Fibroblast of lung (primary cell): ENCODE measurements at regions not wholly inside any gene's neighbourhood (a gene's known extent, or its start where the extent isn't known, plus 50 kb on each side); places are given as distances from the start of the nearest gene placed in this dataset.
"Not testable (repeated sequence)": the region's sequence is repeated elsewhere in the genome, so short reads cannot be mapped to it uniquely, and the experiment has no call there.

Source experiments
- DNase-seq, 2 donors: peaks; one replicate each; pipeline versions ENCODE4 v3.0.0 to v3.0.0-alpha.2; 2010; ENCODE audit warnings: low read depth in 2 of 2
- H2AFZ ChIP-seq: 2 replicates; pipeline ENCODE4 v1.5.1; 2012; ENCODE audit warnings: low read length, control low read depth, inconsistent platforms
- H3K27ac ChIP-seq: 2 replicates; pipeline ENCODE4 v1.5.1; 2011; ENCODE audit warnings: low read length, control low read depth; ENCODE audit not compliant: insufficient read depth
- H3K27me3 ChIP-seq: 2 replicates; pipeline ENCODE4 v1.5.1; 2011; ENCODE audit warnings: mild to moderate bottlenecking, low read length; ENCODE audit not compliant: control insufficient read depth, insufficient read depth
- H3K36me3 ChIP-seq: 2 replicates; pipeline ENCODE4 v1.5.1; 2011; ENCODE audit warnings: low read length; ENCODE audit not compliant: control insufficient read depth, insufficient read depth
- H3K4me1 ChIP-seq: 2 replicates; pipeline ENCODE4 v1.5.1; 2011; ENCODE audit warnings: low read length; ENCODE audit not compliant: control insufficient read depth, insufficient read depth; ENCODE audit errors: extremely low read depth
- H3K4me2 ChIP-seq: 2 replicates; pipeline ENCODE4 v1.5.1; 2011; ENCODE audit warnings: low read length, control low read depth; ENCODE audit not compliant: insufficient read depth; ENCODE audit errors: extremely low read depth
- H3K4me3 ChIP-seq, 4 experiments: fragments of 200-600 bp in 1 of 4; sonication (generic) in 1 of 4; replicated peaks in 1 of 4; 2 replicates each; pipeline ENCODE4 v1.5.1; 2011 to 2016; ENCODE audit warnings: low read length in 4 of 4, low read depth in 3 of 4, mild to moderate bottlenecking in 3 of 4, control low read depth in 2 of 4, inconsistent platforms in 1 of 4, mixed read lengths in 1 of 4; ENCODE audit not compliant: insufficient read depth in 1 of 4; ENCODE audit errors: control extremely low read depth in 1 of 4
- H3K79me2 ChIP-seq: 2 replicates; pipeline ENCODE4 v1.5.1; 2012; ENCODE audit warnings: mild to moderate bottlenecking, low read length, inconsistent platforms; ENCODE audit not compliant: control insufficient read depth, insufficient read depth
- H3K9ac ChIP-seq: 2 replicates; pipeline ENCODE4 v1.5.1; 2011; ENCODE audit warnings: mild to moderate bottlenecking, low read length, control low read depth; ENCODE audit not compliant: insufficient read depth
- H3K9me3 ChIP-seq: 2 replicates; pipeline ENCODE4 v1.5.1; 2012; ENCODE audit warnings: low read depth, low read length; ENCODE audit not compliant: control insufficient read depth, insufficient read depth
- H4K20me1 ChIP-seq: 2 replicates; pipeline ENCODE4 v1.5.1; 2011; ENCODE audit warnings: low read length; ENCODE audit not compliant: control insufficient read depth, insufficient read depth; ENCODE audit errors: extremely low read depth
- EZH2 ChIP-seq: IDR thresholded peaks from 2 replicates; pipeline ENCODE4 v1.5.1; 2012; ENCODE audit warnings: low read length, control low read depth, mild to moderate bottlenecking; ENCODE audit errors: missing control alignments
- TF ChIP-seq, protein P1 (sequence below), 2 donors: IDR thresholded peaks in 1 of 2; conservative IDR thresholded peaks in 1 of 2; 1 replicate in 1 of 2; 2 replicates in 1 of 2; pipeline ENCODE4 v1.5.1; 2011 to 2012; ENCODE audit warnings: low read length in 2 of 2, control low read depth in 1 of 2, inconsistent platforms in 1 of 2, low read depth in 1 of 2, mild to moderate bottlenecking in 1 of 2

DNA sequence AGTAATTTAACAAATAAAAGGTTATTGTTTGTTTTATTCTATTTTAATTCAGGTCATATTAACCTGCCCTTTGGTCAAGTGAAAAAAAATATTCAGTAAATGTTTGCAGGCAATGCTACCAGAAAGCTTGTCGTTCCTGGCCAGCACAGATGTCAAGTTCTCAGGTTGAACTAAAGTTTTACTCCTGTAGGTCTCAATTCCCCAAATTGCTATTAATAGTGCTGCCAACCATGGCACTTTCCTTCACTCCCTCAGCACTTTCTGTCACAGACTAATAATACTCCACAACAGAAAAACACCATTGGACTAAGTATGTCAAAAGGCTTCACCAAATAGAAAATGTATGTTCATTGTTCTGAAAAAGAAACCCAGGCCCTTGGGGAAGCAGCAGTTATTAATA is 79.2 kb upstream of the C4orf54 start:
- H3K79me2 ChIP-seq, result no peaks in the 10 kb centered on the region
- no peak overlapping the region for H3K4me2 ChIP-seq
- no peaks in the 10 kb centered on the region for H3K27me3 ChIP-seq
- H3K36me3 ChIP-seq, result no peaks in the 10 kb centered on the region
- H3K9ac ChIP-seq, result no peak overlapping the region
- H4K20me1 ChIP-seq, result no peaks in the 10 kb centered on the region
- H2AFZ ChIP-seq, result no peak overlapping the region
- no peak overlapping the region for H3K27ac ChIP-seq
- TF ChIP-seq, protein P1, sequence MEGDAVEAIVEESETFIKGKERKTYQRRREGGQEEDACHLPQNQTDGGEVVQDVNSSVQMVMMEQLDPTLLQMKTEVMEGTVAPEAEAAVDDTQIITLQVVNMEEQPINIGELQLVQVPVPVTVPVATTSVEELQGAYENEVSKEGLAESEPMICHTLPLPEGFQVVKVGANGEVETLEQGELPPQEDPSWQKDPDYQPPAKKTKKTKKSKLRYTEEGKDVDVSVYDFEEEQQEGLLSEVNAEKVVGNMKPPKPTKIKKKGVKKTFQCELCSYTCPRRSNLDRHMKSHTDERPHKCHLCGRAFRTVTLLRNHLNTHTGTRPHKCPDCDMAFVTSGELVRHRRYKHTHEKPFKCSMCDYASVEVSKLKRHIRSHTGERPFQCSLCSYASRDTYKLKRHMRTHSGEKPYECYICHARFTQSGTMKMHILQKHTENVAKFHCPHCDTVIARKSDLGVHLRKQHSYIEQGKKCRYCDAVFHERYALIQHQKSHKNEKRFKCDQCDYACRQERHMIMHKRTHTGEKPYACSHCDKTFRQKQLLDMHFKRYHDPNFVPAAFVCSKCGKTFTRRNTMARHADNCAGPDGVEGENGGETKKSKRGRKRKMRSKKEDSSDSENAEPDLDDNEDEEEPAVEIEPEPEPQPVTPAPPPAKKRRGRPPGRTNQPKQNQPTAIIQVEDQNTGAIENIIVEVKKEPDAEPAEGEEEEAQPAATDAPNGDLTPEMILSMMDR (conservative IDR thresholded peaks at IDR 0.05 in 1 of 2, IDR thresholded peaks at IDR 0.05 in 1 of 2; ENCODE audit: low read depth in 1 of 2, low read length in 2 of 2), result no peak
- TF ChIP-seq EZH2, result no peak
- H3K4me3 ChIP-seq, result no peak overlapping the region
- DNase-seq, result no peak
- no peaks in the 10 kb centered on the region for H3K9me3 ChIP-seq
- H3K4me1 ChIP-seq, result no peaks in the 10 kb centered on the region

DNA sequence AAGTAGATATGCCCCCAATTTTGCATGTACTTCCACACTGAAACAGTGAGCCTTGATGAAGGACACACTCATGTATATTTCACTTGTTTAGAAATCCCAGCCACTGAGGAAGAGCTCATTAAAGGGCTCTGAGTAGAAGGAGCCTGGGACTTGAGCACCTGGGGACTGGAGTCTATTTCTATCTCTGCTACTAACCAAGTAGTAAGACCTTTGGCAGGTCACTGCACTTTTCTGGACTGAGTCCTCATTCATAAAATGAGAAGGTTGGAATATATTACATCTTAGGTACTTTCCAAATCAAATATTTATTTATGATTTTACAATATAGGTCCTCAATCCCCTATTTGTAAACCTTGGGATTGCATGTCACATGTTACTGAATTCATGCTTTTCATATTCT is 78.2 kb upstream of the C4orf54 start:
- H3K9ac ChIP-seq, result no peak overlapping the region
- H3K79me2 ChIP-seq, result no peaks in the 10 kb centered on the region
- no peaks in the 10 kb centered on the region for H4K20me1 ChIP-seq
- no peak for DNase-seq
- H3K4me2 ChIP-seq, result no peak overlapping the region
- no peaks in the 10 kb centered on the region for H3K4me1 ChIP-seq
- H3K4me3 ChIP-seq, result no peak overlapping the region
- no peaks in the 10 kb centered on the region for H3K36me3 ChIP-seq
- no peak overlapping the region for H2AFZ ChIP-seq
- TF ChIP-seq, protein P1 (conservative IDR thresholded peaks at IDR 0.05 in 1 of 2, IDR thresholded peaks at IDR 0.05 in 1 of 2; ENCODE audit: low read depth in 1 of 2, low read length in 2 of 2), result no peak
- TF ChIP-seq EZH2, result no peak
- H3K27ac ChIP-seq, result no peak overlapping the region
- H3K9me3 ChIP-seq, result no peaks in the 10 kb centered on the region
- H3K27me3 ChIP-seq, result no peaks in the 10 kb centered on the region

- Histone ChIP-seq H3K36me3 (no peaks in the 10 kb centered on the region), H3K4me2 (no peak overlapping the region), H3K27ac (no peak overlapping the region), H2AFZ (no peak overlapping the region), H3K4me1 (no peaks in the 10 kb centered on the region), H3K9ac (no peak overlapping the region), H3K27me3 (no peaks in the 10 kb centered on the region), H3K79me2 (no peaks in the 10 kb centered on the region), H4K20me1 (no peaks in the 10 kb centered on the region), H3K4me3 (no peak overlapping the region), H3K9me3 (no peaks in the 10 kb centered on the region)
- TF ChIP-seq EZH2, result no peak
- TF ChIP-seq, protein P1 (conservative IDR thresholded peaks at IDR 0.05 in 1 of 2, IDR thresholded peaks at IDR 0.05 in 1 of 2; ENCODE audit: low read depth in 1 of 2, low read length in 2 of 2), result no peak
- DNase-seq, result no peak
Measured at GRCh38 chr4:99734583-99735322, 77.1 kb upstream of the C4orf54 start.

DNA sequence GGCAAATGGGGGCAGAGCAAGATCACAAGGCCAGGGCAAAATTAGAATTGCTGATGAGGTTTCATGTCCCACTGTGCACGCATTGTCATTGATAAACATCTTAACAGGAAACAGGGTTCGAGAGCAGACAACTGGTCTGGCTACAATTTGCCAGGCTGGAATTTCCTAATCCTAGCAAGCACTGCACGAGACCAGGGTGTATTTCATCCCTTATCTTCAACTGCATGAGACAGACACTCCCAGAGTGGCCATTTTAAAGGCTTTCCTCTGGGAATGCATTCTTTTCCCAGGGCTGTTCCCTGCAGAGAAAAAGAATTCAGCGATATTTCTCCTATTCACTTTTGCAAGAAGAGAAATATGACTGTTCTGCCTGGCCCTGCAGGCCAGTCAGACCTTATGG is 75.8 kb upstream of the C4orf54 start:
- H2AFZ ChIP-seq, DNase-seq, H3K27me3 ChIP-seq, H3K4me1 ChIP-seq, H3K4me2 ChIP-seq, H4K20me1 ChIP-seq, H3K79me2 ChIP-seq, H3K9me3 ChIP-seq, H3K4me3 ChIP-seq, H3K36me3 ChIP-seq, H3K9ac ChIP-seq, H3K27ac ChIP-seq: not testable (repeated sequence)
